Muscle layer of duodenum (tissue), 2 donors: ENCODE measurements at regions not wholly inside any gene's neighbourhood (a gene's known extent, or its start where the extent isn't known, plus 50 kb on each side); places are given as distances from the start of the nearest gene placed in this dataset.
A peak's percentile ranks its signal among the peaks of the same experiment; 100 is the strongest.
"Not testable (repeated sequence)": the region's sequence is repeated elsewhere in the genome, so short reads cannot be mapped to it uniquely, and the experiment has no call there.

ENCODE experiments used
- H3K27ac ChIP-seq: one replicate; pipeline ENCODE4 v1.7.0; 2013; ENCODE audit warnings: mild to moderate bottlenecking, low read length
- H3K27me3 ChIP-seq: one replicate; pipeline ENCODE4 v1.7.0; 2013; ENCODE audit warnings: low read depth, mild to moderate bottlenecking, control low read depth, low read length
- H3K36me3 ChIP-seq, 2 donors: one replicate each; pipeline ENCODE4 v1.7.0; 2013; ENCODE audit warnings: low read length in 2 of 2, control low read depth in 1 of 2, mild to moderate bottlenecking in 1 of 2; ENCODE audit not compliant: insufficient read depth in 2 of 2, control insufficient read depth in 1 of 2
- H3K4me1 ChIP-seq, 2 donors: one replicate each; pipeline ENCODE4 v1.7.0; 2013; ENCODE audit warnings: low read length in 2 of 2, mild to moderate bottlenecking in 2 of 2, control low read depth in 1 of 2, moderate library complexity in 1 of 2; ENCODE audit not compliant: insufficient read depth in 2 of 2, control insufficient read depth in 1 of 2
- H3K4me3 ChIP-seq, 2 donors: one replicate each; pipeline ENCODE4 v1.7.0; 2013; ENCODE audit warnings: low read length in 2 of 2, low read depth in 1 of 2, mild to moderate bottlenecking in 1 of 2
- H3K9me3 ChIP-seq, 2 donors: one replicate each; pipeline ENCODE4 v1.7.0; 2013; ENCODE audit warnings: low read length in 2 of 2, control low read depth in 1 of 2, mild to moderate bottlenecking in 1 of 2; ENCODE audit not compliant: control insufficient read depth in 1 of 2
- donor health status: healthy.

GRCh38 chr7:112996331-112996871, 90.2 kb downstream of the GPR85 start:
- Histone ChIP-seq H3K4me3 (no peak overlapping the region), H3K27ac (no peak overlapping the region), H3K9me3 (no peaks in the 10 kb centered on the region), H3K27me3 (no peaks in the 10 kb centered on the region), H3K4me1 (no peaks in the 10 kb centered on the region), H3K36me3 (peaks cover 0 to 6% of the 10 kb centered on the region in 2 donors)

- H3K9me3 ChIP-seq = no peaks in the 10 kb centered on the region
- H3K4me1 ChIP-seq = no peaks in the 10 kb centered on the region
- no peaks in the 10 kb centered on the region for H3K27me3 ChIP-seq
- H3K27ac ChIP-seq = peak overlapping the region; percentile 16
- peaks cover 0 to 6% of the 10 kb centered on the region in 2 donors for H3K36me3 ChIP-seq
- no peak overlapping the region for H3K4me3 ChIP-seq
Observed at GRCh38 chr7:112995059-112995824, 91.4 kb downstream of the GPR85 start.

- H3K4me1 ChIP-seq = no peaks in the 10 kb centered on the region
Observed at GRCh38 chr7:112994656-112995055, 92.0 kb downstream of the GPR85 start.

GRCh38 chr7:112990624-112991023, 96.0 kb downstream of the GPR85 start:
- H3K4me1 ChIP-seq = no peaks in the 10 kb centered on the region
- no peak overlapping the region for H3K4me3 ChIP-seq
- H3K36me3 ChIP-seq = peaks cover 0 to 6% of the 10 kb centered on the region in 2 donors
- H3K27ac ChIP-seq = no peak overlapping the region
- no peaks in the 10 kb centered on the region for H3K9me3 ChIP-seq
- H3K27me3 ChIP-seq = no peaks in the 10 kb centered on the region

More at GRCh38 chr7:112994656-112995055, 92.0 kb downstream of the GPR85 start:
- Histone ChIP-seq H3K4me3 (no peak overlapping the region), H3K27me3 (no peaks in the 10 kb centered on the region), H3K27ac (no peak overlapping the region), H3K36me3 (peaks cover 0 to 6% of the 10 kb centered on the region in 2 donors), H3K9me3 (no peaks in the 10 kb centered on the region)

- no peaks in the 10 kb centered on the region for H3K27me3 ChIP-seq
- no peak overlapping the region for H3K4me3 ChIP-seq
- H3K9me3 ChIP-seq = no peaks in the 10 kb centered on the region
- H3K36me3 ChIP-seq = no peaks in the 10 kb centered on the region
- no peak overlapping the region for H3K27ac ChIP-seq
- H3K4me1 ChIP-seq = no peaks in the 10 kb centered on the region
Observed at GRCh38 chr7:112989531-112989930, 97.1 kb downstream of the GPR85 start.

- Histone ChIP-seq H3K27ac (no peak overlapping the region), H3K4me3 (no peak overlapping the region)
Observed at GRCh38 chr7:112987171-112987570, 99.5 kb downstream of the GPR85 start.

GRCh38 chr7:112986256-112987031, 100.2 kb downstream of the GPR85 start:
- no peak overlapping the region for H3K27ac ChIP-seq

More at GRCh38 chr7:112987171-112987570, 99.5 kb downstream of the GPR85 start:
- Histone ChIP-seq H3K9me3 (no peaks in the 10 kb centered on the region), H3K36me3 (no peaks in the 10 kb centered on the region), H3K27me3 (no peaks in the 10 kb centered on the region), H3K4me1 (peaks cover 0 to 1% of the 10 kb centered on the region in 2 donors)

GRCh38 chr7:112985377-112985987, 101.1 kb downstream of the GPR85 start:
- Histone ChIP-seq H3K4me1 (peaks cover 0 to 4% of the 10 kb centered on the region in 2 donors), H3K9me3 (no peaks in the 10 kb centered on the region), H3K4me3 (no peak overlapping the region), H3K36me3 (no peaks in the 10 kb centered on the region), H3K27ac (no peak overlapping the region), H3K27me3 (no peaks in the 10 kb centered on the region)

More at GRCh38 chr7:112986256-112987031, 100.2 kb downstream of the GPR85 start:
- Histone ChIP-seq H3K9me3 (no peaks in the 10 kb centered on the region), H3K4me1 (peaks cover 0 to 4% of the 10 kb centered on the region in 2 donors), H3K36me3 (no peaks in the 10 kb centered on the region), H3K27me3 (no peaks in the 10 kb centered on the region), H3K4me3 (no peak overlapping the region)

- H3K36me3 ChIP-seq = no peaks in the 10 kb centered on the region
- no peak overlapping the region for H3K4me3 ChIP-seq
- no peaks in the 10 kb centered on the region for H3K27me3 ChIP-seq
- H3K27ac ChIP-seq = no peak overlapping the region
- H3K9me3 ChIP-seq = no peaks in the 10 kb centered on the region
- H3K4me1 ChIP-seq = peaks cover 0 to 4% of the 10 kb centered on the region in 2 donors
Observed at GRCh38 chr7:112982441-112983063, 104.1 kb downstream of the GPR85 start.

GRCh38 chr7:112981966-112982365, 104.7 kb downstream of the GPR85 start:
- H3K4me3 ChIP-seq = no peak overlapping the region
- no peaks in the 10 kb centered on the region for H3K9me3 ChIP-seq
- H3K27me3 ChIP-seq = no peaks in the 10 kb centered on the region
- no peaks in the 10 kb centered on the region for H3K36me3 ChIP-seq
- H3K27ac ChIP-seq = no peak overlapping the region
- H3K4me1 ChIP-seq = peaks cover 0 to 4% of the 10 kb centered on the region in 2 donors

- not testable (repeated sequence) for H3K27me3 ChIP-seq, H3K4me1 ChIP-seq, H3K27ac ChIP-seq, H3K36me3 ChIP-seq, H3K9me3 ChIP-seq, H3K4me3 ChIP-seq
Observed at GRCh38 chr7:112979055-112979454, 107.6 kb downstream of the GPR85 start.
